RPMI8226 (cell line): ENCODE measurements at regions not wholly inside any gene's neighbourhood (a gene's known extent, or its start where the extent isn't known, plus 50 kb on each side); places are given as distances from the start of the nearest gene placed in this dataset.
"Not testable (repeated sequence)": the region's sequence is repeated elsewhere in the genome, so short reads cannot be mapped to it uniquely, and the experiment has no call there.

Experiments
- DNase-seq: peaks from one replicate; pipeline ENCODE4 v3.0.0-alpha.2; 2015

GRCh38 chr4:55028196-55028595, 97.2 kb downstream of the KDR start:
- no peak for DNase-seq

GRCh38 chr4:55027596-55027995, 97.8 kb downstream of the KDR start:
- DNase-seq, result no peak

GRCh38 chr4:55025456-55025855, 99.9 kb downstream of the KDR start:
- DNase-seq, result not testable (repeated sequence)

DNA sequence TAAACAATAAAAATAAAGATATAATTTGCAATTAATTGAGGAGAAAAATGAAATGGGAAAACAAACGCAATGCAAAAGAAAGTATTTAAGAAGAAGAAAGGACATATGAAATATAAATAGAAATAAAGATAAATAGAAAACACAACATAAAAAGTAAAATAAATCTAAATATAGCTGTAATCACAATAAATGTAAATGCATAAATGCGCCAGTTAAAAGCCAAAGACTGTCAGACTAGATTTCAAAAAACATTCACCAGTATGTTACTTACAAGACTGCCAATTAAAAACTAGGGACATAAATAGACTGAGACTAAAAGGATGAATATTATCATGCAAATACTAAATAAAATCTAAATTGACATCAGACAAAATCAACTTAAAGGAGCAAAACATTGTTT, 102.4 kb downstream of the KDR start:
- DNase-seq, result no peak

GRCh38 chr4:55021214-55021613, 104.2 kb downstream of the KDR start:
- DNase-seq, result no peak

- DNase-seq, result no peak
These were observed 105.3 kb downstream of the KDR start for GRCh38 chr4:55020131-55020530.

GRCh38 chr4:55018978-55019377, 106.4 kb downstream of the KDR start:
- no peak for DNase-seq

DNA sequence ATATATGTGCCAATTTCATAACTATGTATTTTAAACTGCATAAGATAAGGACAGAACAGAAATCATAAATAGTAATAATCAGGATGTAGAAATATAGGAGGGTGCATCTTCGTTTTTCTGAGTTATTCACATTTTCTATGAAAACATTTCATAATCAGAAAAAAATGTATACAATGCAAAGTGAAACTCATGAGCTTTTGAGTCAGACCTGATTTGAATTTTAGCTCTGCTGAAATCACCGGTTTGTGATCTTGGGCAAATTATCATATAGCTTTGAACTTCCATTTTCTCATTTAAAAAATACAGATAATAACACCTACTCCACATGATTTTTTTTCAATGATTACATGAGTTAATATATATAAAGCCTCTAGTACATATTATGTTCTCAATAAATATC, 106.9 kb downstream of the KDR start:
- DNase-seq, result no peak

DNA sequence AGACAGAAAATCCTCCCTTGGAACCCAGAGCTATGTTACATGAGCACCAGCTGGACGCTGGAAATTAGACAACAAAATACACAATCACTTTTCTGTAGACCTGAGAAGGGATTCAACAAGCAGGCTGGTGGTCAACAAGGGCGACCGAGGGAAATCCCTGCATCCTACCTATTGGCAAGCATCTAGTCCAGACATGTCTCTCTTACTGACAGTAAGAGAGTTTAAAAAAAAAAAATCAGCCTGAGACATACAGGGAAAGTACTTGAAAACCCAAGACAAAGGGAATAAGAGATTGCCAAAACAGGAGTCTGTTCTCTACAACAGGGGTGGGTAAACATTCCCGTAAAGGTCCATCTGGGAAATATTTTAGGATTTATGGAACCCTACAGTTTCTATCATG, 108.0 kb downstream of the KDR start:
- DNase-seq, result no peak

- no peak for DNase-seq
These were observed 109.3 kb downstream of the KDR start for GRCh38 chr4:55016131-55016530.

DNA sequence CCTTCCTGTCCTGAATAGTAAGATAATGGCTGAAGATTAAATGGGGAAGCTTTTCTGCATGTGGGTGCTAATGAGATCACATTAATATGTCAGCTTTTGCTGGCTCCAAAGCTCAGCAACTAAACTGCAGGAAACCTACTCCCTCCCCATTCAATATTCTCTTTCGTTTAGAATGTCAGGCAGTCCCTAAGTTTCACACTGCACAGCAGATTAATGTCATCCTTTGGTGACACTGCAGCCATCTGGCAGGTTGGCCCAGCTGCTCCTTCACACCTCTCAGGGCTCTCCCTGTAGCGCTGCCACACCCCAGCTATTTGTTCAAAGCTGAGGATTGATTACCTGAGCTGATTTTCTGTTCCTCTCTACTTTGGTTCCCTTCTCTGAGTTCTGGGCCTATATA, 110.5 kb downstream of the KDR start:
- no peak for DNase-seq

GRCh38 chr4:55013431-55013955, 111.9 kb downstream of the KDR start:
- no peak for DNase-seq

- no peak for DNase-seq
These were observed 112.8 kb downstream of the KDR start for GRCh38 chr4:55012363-55013230.

DNA sequence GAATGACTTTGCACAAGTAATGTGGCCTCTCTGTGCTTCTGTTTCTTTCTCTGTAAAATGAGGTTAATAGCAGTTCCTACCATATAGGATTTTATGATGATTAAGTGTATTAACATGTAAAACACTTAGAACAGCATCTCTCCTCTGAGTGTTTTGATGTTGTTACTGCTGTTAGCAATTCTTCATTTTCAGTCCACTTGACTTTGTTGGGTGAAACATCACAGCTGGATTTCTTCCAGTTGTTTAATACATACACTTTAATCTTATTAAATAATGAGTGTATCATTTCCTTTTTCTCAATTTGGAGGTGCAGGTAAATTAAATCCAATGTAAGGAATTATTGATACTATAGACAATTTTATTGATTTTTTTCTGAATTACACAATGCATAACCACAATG, 113.6 kb downstream of the KDR start:
- no peak for DNase-seq

GRCh38 chr4:55010550-55010949, 114.8 kb downstream of the KDR start:
- no peak for DNase-seq

DNA sequence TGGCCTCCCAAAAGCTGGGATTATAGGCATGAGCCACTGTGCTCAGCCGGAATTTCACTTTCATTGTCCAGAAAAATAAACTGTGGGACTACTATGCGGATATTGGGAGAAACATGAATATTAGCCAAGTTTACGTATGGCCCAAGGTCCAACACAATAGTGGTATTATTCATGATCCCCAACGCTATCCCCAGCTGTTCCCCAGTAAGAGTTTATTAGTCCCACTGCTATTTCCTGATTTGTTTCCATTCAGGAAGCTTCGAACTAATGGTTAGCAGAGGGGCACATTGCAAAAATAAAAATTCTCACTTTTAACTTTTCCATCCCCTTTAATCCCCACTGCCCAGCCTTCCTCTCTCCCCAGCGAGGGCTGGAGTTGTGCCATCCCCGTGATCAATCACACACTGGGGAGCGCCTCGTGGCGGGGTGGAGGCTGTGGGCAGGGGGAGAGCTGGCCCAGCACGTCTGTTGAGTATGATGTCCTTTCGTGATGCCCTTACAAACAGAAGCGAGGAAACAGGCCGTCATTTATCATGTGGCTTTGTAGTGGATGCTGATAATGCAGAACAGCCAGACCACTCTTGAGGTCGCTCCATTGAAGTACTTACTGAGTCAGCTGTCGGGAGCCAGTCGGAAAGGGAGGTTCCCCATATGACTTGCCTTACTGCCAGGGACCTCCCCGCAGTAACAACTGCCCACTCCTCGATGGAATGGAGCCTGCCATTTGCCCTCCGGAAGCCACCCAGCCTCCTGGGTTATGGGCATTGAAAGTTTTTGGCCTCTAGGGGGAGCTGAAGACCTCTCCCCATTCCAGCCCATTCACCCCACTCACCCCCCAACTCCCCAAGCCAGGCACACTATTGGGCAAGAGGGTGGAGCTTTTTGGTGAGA, 117.0 kb downstream of the KDR start:
- DNase-seq, result no peak

GRCh38 chr4:55005910-55006309, 119.5 kb downstream of the KDR start:
- no peak for DNase-seq

- no peak for DNase-seq
These were observed 120.6 kb downstream of the KDR start for GRCh38 chr4:55004831-55005230.

- no peak for DNase-seq
These were observed 123.0 kb downstream of the KDR start for GRCh38 chr4:55002431-55002830.

GRCh38 chr4:55001538-55001937, 123.9 kb downstream of the KDR start:
- no peak for DNase-seq

- no peak for DNase-seq
These were observed 126.4 kb downstream of the KDR start for GRCh38 chr4:54999003-54999402.

DNA sequence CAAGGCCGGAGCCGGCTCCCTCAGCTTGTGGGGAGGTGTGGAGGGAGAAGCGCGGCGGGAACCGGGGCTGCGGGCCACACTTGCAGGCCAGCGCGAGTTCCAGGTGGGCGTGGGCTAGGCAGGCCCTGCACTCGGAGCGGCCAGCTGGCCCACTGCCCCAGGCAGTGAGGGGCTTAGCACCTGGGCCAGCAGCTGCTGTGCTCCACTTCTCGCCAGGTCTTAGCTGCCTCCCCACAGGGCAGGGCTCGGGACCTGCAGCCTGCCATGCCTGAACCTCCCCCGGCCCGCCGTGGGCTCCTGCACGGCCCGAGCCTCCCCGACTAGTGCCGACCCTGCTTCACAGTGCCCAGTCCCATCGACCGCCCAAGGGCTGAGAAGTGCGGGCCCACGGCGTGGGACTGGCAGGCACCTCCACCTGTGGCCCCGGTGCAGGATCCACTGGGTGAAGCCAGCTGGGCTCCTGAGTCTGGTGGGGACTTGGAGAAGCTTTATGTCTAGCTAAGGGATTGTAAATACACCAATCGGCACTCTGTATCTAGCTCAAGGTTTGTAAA, 131.8 kb downstream of the KDR start:
- DNase-seq, result not testable (repeated sequence)

DNA sequence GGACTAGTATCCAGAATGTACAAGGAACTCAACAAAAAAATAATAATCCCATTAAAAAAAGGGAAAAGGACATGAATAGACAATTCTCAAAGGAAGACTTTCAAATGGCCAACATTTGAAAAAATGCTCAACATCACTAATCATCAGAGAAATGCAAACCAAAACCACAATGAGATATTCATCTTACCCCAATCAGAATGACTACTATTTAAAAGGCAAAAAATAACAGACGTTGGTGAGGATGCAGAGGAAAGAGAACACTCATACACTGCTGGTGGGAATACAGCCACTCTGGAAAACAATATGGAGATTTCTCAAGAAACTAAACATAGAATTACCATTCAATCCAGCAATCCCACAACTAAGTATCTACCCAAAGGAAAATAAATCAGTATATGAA, 133.1 kb downstream of the KDR start:
- no peak for DNase-seq

DNA sequence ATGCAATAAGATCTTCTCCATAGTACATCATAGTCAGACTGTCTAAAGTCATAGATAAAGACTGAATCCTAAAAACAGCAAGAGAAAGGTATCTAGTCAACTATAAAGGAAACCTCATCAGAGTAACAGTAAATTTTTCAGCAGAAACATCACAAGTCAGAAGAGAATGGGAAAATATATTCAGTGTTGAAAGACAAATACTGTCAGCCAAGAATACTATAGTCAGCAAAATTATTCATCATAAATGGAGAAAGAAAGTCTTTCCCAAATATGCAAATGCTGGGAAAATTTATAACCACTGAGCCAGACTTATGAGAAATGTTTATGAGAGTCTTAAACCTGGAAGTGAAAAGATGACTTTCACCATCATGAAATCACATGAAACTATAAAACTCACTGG, 136.7 kb downstream of the KDR start:
- DNase-seq, result no peak
